ENCODE measurements at regions not wholly inside any gene's neighbourhood (a gene's known extent, or its start where the extent isn't known, plus 50 kb on each side); places are given as distances from the start of the nearest gene placed in this dataset.

DNA sequence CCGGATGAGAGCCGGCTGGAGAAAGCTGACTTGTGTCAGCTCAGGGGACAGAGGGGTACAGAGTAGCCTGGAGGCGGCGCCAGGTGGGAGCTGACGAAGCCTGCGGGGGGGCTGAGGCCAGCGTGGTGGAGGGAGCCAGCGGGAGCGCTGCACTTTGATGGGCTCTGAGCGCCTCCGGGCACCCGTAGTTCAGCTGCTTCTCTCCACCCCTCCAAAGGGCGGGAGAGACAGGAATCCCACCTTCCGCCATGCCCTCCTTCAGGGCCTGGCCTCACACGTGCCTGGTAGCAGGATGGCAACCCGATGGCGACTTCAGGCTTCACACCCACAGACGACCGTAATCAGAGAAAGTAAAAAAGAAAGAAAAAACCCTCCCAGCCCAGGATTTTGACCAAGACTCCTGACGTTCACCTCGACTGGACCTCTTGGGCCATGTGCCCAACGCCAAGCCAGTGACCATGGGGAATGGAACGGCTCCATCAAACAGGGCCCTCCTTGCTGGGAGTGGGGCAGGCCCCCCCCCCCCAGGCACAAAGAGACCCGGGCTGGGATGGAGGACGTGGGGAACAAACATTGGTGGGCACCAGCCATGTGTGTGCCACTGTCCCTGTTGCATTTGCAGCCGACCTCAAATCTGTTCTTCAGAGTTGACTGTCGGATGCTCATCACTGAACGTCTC, 60.7 kb upstream of the ASAP2 start:
- H2BK20ac ChIP-seq (ENCODE audit: low read length) = no peak overlapping the region
- WGBS, 2 experiments (ENCODE audit: extremely low coverage in 1 of 2, insufficient coverage in 1 of 2, insufficient read length in 1 of 2, insufficient replicate concordance in 2 of 2, low coverage in 1 of 2, low lambda C conversion rate in 2 of 2, missing lambda C conversion rate in 1 of 2) = 82% methylated on average over 26 of the region's 28 CpGs; no CpG with 5 or more reads in 1 of the 2 experiments
- ChIA-PET POLR2A (ENCODE audit: partially characterized antibody) (interaction anchor here (1.0 kb wide), 1 partner anchor 189 kb away, joined by 3 read pairs; no protein-coding TSS in a partner anchor), CTCF (ENCODE audit: partially characterized antibody) (interaction anchor here (0.7 to 8.7 kb wide), 8 partner anchors 7 to 227 kb away, joined by 3 to 106 read pairs (median 12); no protein-coding TSS in a partner anchor)
- no peak overlapping the region for H2AFZ ChIP-seq (ENCODE audit: low read length)
- TF ChIP-seq E2F6 (IDR thresholded peaks at IDR 0.05) (peak; percentile 98), NRF1 (IDR thresholded peaks at IDR 0.05; ENCODE audit: low read depth, low read length) (no peak), SAP30 (IDR thresholded peaks at IDR 0.05; ENCODE audit: insufficient read depth, insufficient replicate concordance, low read length) (no peak), RAD21 (IDR thresholded peaks at IDR 0.05 in 1 of 2, conservative IDR thresholded peaks at IDR 0.05 in 1 of 2; ENCODE audit: low read depth in 2 of 2, low read length in 2 of 2) (peak; percentile 18 to 36; a peak in 2 of 4 replicates)
- TF ChIP-seq, protein P1, sequence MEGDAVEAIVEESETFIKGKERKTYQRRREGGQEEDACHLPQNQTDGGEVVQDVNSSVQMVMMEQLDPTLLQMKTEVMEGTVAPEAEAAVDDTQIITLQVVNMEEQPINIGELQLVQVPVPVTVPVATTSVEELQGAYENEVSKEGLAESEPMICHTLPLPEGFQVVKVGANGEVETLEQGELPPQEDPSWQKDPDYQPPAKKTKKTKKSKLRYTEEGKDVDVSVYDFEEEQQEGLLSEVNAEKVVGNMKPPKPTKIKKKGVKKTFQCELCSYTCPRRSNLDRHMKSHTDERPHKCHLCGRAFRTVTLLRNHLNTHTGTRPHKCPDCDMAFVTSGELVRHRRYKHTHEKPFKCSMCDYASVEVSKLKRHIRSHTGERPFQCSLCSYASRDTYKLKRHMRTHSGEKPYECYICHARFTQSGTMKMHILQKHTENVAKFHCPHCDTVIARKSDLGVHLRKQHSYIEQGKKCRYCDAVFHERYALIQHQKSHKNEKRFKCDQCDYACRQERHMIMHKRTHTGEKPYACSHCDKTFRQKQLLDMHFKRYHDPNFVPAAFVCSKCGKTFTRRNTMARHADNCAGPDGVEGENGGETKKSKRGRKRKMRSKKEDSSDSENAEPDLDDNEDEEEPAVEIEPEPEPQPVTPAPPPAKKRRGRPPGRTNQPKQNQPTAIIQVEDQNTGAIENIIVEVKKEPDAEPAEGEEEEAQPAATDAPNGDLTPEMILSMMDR (IDR thresholded peaks at IDR 0.05; ENCODE audit: control extremely low read depth in 1 of 3, insufficient read depth in 1 of 3, low read depth in 1 of 3, low read length in 3 of 3) = peak in 2 of 3 experiments; percentile 21 to 24; a peak in 2 of 4 replicates
- TF ChIP-seq, protein P2, sequence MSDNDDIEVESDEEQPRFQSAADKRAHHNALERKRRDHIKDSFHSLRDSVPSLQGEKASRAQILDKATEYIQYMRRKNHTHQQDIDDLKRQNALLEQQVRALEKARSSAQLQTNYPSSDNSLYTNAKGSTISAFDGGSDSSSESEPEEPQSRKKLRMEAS (IDR thresholded peaks at IDR 0.05) = peak; percentile 95
- peaks cover 0 to 28% (median 17%) of the 10 kb centered on the region in 4 experiments; a peak in 5 of 7 replicates for H3K27me3 ChIP-seq (replicated peaks in 1 of 4; ENCODE audit: control insufficient read depth in 3 of 4, extremely low read depth in 1 of 4, insufficient read depth in 3 of 4, low read length in 3 of 4)
- H3K9ac ChIP-seq (replicated peaks in 1 of 4; ENCODE audit: extremely low read depth in 1 of 4, low read depth in 3 of 4, low read length in 3 of 4) = no peak overlapping the region
- no peak overlapping the region for H3K4ac ChIP-seq (replicated peaks; ENCODE audit: insufficient read length, low read depth, low read length)
- H4K5ac ChIP-seq (ENCODE audit: insufficient read length, low read depth, low read length) = no peak overlapping the region
- H4K91ac ChIP-seq (replicated peaks; ENCODE audit: insufficient read length, low read length) = no peak overlapping the region
- no peak overlapping the region for H2BK15ac ChIP-seq (ENCODE audit: low read length)
- no peak overlapping the region for H3K14ac ChIP-seq (ENCODE audit: insufficient read length)
- H3K4me2 ChIP-seq (ENCODE audit: insufficient read depth in 1 of 2, low read depth in 2 of 2, low read length in 2 of 2) = no peak overlapping the region; a peak in 1 of 4 replicates
- no peak overlapping the region for H3K18ac ChIP-seq (ENCODE audit: extremely low read depth, low read length)
- no peak overlapping the region; the same call in 1 of the 2 replicates for H4K8ac ChIP-seq (ENCODE audit: extremely low read depth, insufficient read depth, low read length)
- H2AK5ac ChIP-seq (ENCODE audit: low read depth, low read length) = no peak overlapping the region
- H3K79me2 ChIP-seq (ENCODE audit: control insufficient read depth in 1 of 2, insufficient read depth in 2 of 2, low read length in 2 of 2) = no peaks in the 10 kb centered on the region
- H2BK120ac ChIP-seq (replicated peaks; ENCODE audit: low read depth, low read length) = no peak overlapping the region
- no peak overlapping the region for H2BK5ac ChIP-seq (ENCODE audit: low read depth, low read length)
- H3K27ac ChIP-seq (ENCODE audit: low read depth, low read length) = no peak overlapping the region
- no peak for FAIRE-seq
- no peaks in the 10 kb centered on the region for H3K79me1 ChIP-seq (ENCODE audit: low read depth, low read length)
- H4K20me1 ChIP-seq (replicated peaks in 1 of 2; ENCODE audit: control insufficient read depth in 1 of 2, insufficient read depth in 2 of 2, low read length in 2 of 2) = peaks cover 0 to 2% of the 10 kb centered on the region in 2 experiments
- no peak overlapping the region for H3K23ac ChIP-seq (ENCODE audit: insufficient read length)
- H3K4me3 ChIP-seq (ENCODE audit: extremely low read depth in 1 of 4, insufficient read depth in 2 of 4, low read depth in 3 of 4, low read length in 4 of 4) = no peak overlapping the region
- peak in 1 of 2 experiments; percentile 59 for DNase-seq (ENCODE audit: low read depth in 1 of 2, low spot score in 2 of 2)
- no peak overlapping the region for H3K56ac ChIP-seq (replicated peaks; ENCODE audit: insufficient read length, low read depth, low read length)
- H3K4me1 ChIP-seq (replicated peaks in 1 of 4; ENCODE audit: control insufficient read depth in 3 of 4, insufficient read depth in 4 of 4, low read length in 3 of 4) = peaks cover 0 to 2% (median 0%) of the 10 kb centered on the region in 4 experiments; a peak in 3 of 7 replicates
- peaks cover 2% of the 10 kb centered on the region; the same call in 1 of the 2 replicates for H3K23me2 ChIP-seq (ENCODE audit: low read depth, low read length)
- H2BK12ac ChIP-seq (ENCODE audit: low read depth, low read length) = no peak overlapping the region
- H3K9me3 ChIP-seq (ENCODE audit: insufficient read depth in 2 of 2, low read depth in 1 of 2, low read length in 1 of 2) = no peaks in the 10 kb centered on the region
- no peaks in the 10 kb centered on the region for H3K36me3 ChIP-seq (ENCODE audit: control insufficient read depth in 2 of 4, insufficient read depth in 4 of 4, low read length in 3 of 4)

All from H1 (cell line).